Left lung (tissue), 4 donors: ENCODE measurements at regions not wholly inside any gene's neighbourhood (a gene's known extent, or its start where the extent isn't known, plus 50 kb on each side); places are given as distances from the start of the nearest gene placed in this dataset.
"Not testable (repeated sequence)": the region's sequence is repeated elsewhere in the genome, so short reads cannot be mapped to it uniquely, and the experiment has no call there.

Experiments
- ATAC-seq: fragments of 200-7000 bp; cut with Tn5 transposase; one replicate; pipeline ENCODE4 v1.9.1; 2020; ENCODE audit warnings: moderate library complexity
- DNase-seq, 4 donors: peaks; one replicate each; pipeline ENCODE4 v3.0.0-alpha.2; 2013 to 2020
- H3K27ac ChIP-seq, 2 donors: fragments of 200-600 bp; sonication (generic) in 1 of 2; one replicate each; pipeline versions ENCODE4 v1.5.0 to v1.8.0; 2020 to 2021
- H3K27me3 ChIP-seq, 2 donors: fragments of 200-600 bp; sonication (generic) in 1 of 2; one replicate each; pipeline versions ENCODE4 v1.5.0 to v1.8.0; 2020 to 2021
- H3K36me3 ChIP-seq, 2 donors: fragments of 200-600 bp; sonication (generic) in 1 of 2; one replicate each; pipeline versions ENCODE4 v1.5.0 to v1.8.0; 2020 to 2021
- H3K4me1 ChIP-seq, 2 donors: fragments of 200-600 bp; one replicate each; pipeline ENCODE4 v1.8.0; 2021
- H3K4me3 ChIP-seq, 2 donors: fragments of 200-600 bp; sonication (generic) in 1 of 2; one replicate each; pipeline versions ENCODE4 v1.5.0 to v1.8.0; 2020 to 2021; ENCODE audit warnings: mild to moderate bottlenecking in 1 of 2
- H3K9me3 ChIP-seq, 2 donors: fragments of 200-600 bp; sonication (generic) in 1 of 2; one replicate each; pipeline versions ENCODE4 v1.5.0 to v1.8.0; 2020 to 2021
- CTCF ChIP-seq, 2 donors: fragments of 200-600 bp; sonication (generic) in 1 of 2; IDR thresholded peaks; one replicate each; pipeline versions ENCODE4 v1.5.0 to v1.8.0; 2021; ENCODE audit warnings: antibody characterized with exemption in 2 of 2
- intact Hi-C, 2 donors: fragments of 100-400 bp; cut with DNase I; formaldehyde crosslinking; loops; one replicate each; pipeline versions ENCODE4 v1.11.2 to v1.14.2; 2022
- donor health status: DM: no; HTN: yes; CAD: no.
- donor health status: DM: no; HTN: no; CAD: no.

GRCh38 chr17:13659051-13659450 lies 57.3 kb upstream of the HS3ST3A1 start:
- ATAC-seq, H3K9me3 ChIP-seq, H3K36me3 ChIP-seq, H3K4me3 ChIP-seq, H3K27me3 ChIP-seq, DNase-seq, H3K27ac ChIP-seq, intact Hi-C loops, H3K4me1 ChIP-seq: not testable (repeated sequence)

- H3K27me3 ChIP-seq: no peaks in the 10 kb centered on the region
- TF ChIP-seq CTCF (IDR thresholded peaks at IDR 0.05): no peak
- H3K4me1 ChIP-seq: no peaks in the 10 kb centered on the region
- ATAC-seq (no peak), DNase-seq (no peak)
- H3K36me3 ChIP-seq: no peaks in the 10 kb centered on the region
- peaks cover 0 to 21% of the 10 kb centered on the region in 2 donors for H3K9me3 ChIP-seq
- intact Hi-C loops: no loop called here
- no peak overlapping the region for H3K4me3 ChIP-seq
- H3K27ac ChIP-seq: no peak overlapping the region
Observed at GRCh38 chr17:13665872-13666635, 64.3 kb upstream of the HS3ST3A1 start.

GRCh38 chr17:13671341-13671740 lies 69.6 kb upstream of the HS3ST3A1 start:
- ATAC-seq: no peak
- intact Hi-C loops: no loop called here

GRCh38 chr17:13671771-13672170 lies 70.0 kb upstream of the HS3ST3A1 start:
- no peak for ATAC-seq
- Histone ChIP-seq H3K9me3 (peaks cover 0 to 19% of the 10 kb centered on the region in 2 donors), H3K36me3 (no peaks in the 10 kb centered on the region), H3K27ac (no peak overlapping the region), H3K4me3 (no peak overlapping the region), H3K4me1 (no peaks in the 10 kb centered on the region), H3K27me3 (no peaks in the 10 kb centered on the region)
- TF ChIP-seq CTCF (IDR thresholded peaks at IDR 0.05): no peak
- no peak for DNase-seq
- intact Hi-C loops: no loop called here

More at GRCh38 chr17:13671341-13671740, 69.6 kb upstream of the HS3ST3A1 start:
- no peaks in the 10 kb centered on the region for H3K36me3 ChIP-seq
- H3K27ac ChIP-seq: no peak overlapping the region
- no peak for DNase-seq
- no peak overlapping the region for H3K4me3 ChIP-seq
- peaks cover 0 to 19% of the 10 kb centered on the region in 2 donors for H3K9me3 ChIP-seq
- no peaks in the 10 kb centered on the region for H3K27me3 ChIP-seq
- H3K4me1 ChIP-seq: no peaks in the 10 kb centered on the region
- TF ChIP-seq CTCF (IDR thresholded peaks at IDR 0.05): no peak

GRCh38 chr17:13678361-13678760 lies 76.6 kb upstream of the HS3ST3A1 start:
- ATAC-seq: no peak
- Histone ChIP-seq H3K4me3 (no peak overlapping the region), H3K27me3 (no peaks in the 10 kb centered on the region), H3K36me3 (no peaks in the 10 kb centered on the region), H3K4me1 (no peaks in the 10 kb centered on the region), H3K27ac (no peak overlapping the region), H3K9me3 (no peaks in the 10 kb centered on the region)
- intact Hi-C loops: no loop called here
- TF ChIP-seq CTCF (IDR thresholded peaks at IDR 0.05): no peak
- peak in 2 of 4 donors; percentile 20 to 21 for DNase-seq

- no peak overlapping the region for H3K27ac ChIP-seq
- intact Hi-C loops: no loop called here
- H3K4me1 ChIP-seq: no peaks in the 10 kb centered on the region
- H3K9me3 ChIP-seq: no peaks in the 10 kb centered on the region
- no peak overlapping the region for H3K4me3 ChIP-seq
- no peaks in the 10 kb centered on the region for H3K27me3 ChIP-seq
- DNase-seq: peak in 2 of 4 donors; percentile 35 to 44
- no peaks in the 10 kb centered on the region for H3K36me3 ChIP-seq
- no peak for TF ChIP-seq CTCF (IDR thresholded peaks at IDR 0.05)
- ATAC-seq: no peak
Observed at GRCh38 chr17:13678841-13679240, 77.1 kb upstream of the HS3ST3A1 start.
